ENCODE measurements at regions not wholly inside any gene's neighbourhood (a gene's known extent, or its start where the extent isn't known, plus 50 kb on each side); places are given as distances from the start of the nearest gene placed in this dataset.

GRCh38 chr1:87595384-87595781, 266.7 kb downstream of the LMO4 start:
- no peak overlapping the region for H3K27ac ChIP-seq (replicated peaks; ENCODE audit: low read length)
- H3K79me1 ChIP-seq (ENCODE audit: low read depth, low read length): no peaks in the 10 kb centered on the region
- no CpG with 5 or more reads among the region's 3 CpGs for WGBS, 2 donors (ENCODE audit: extremely low coverage in 2 of 2, insufficient read length in 2 of 2, insufficient replicate concordance in 1 of 2)
- H3K4ac ChIP-seq (ENCODE audit: low read length): no peak overlapping the region
- no peak overlapping the region for H4K91ac ChIP-seq (ENCODE audit: low read depth, low read length, poor library complexity)
- no peak overlapping the region for H2AFZ ChIP-seq (ENCODE audit: low read length)
- no peak overlapping the region for H3K4me3 ChIP-seq (ENCODE audit: low read length in 2 of 2)
- no peak overlapping the region for H2BK120ac ChIP-seq (ENCODE audit: low read depth, low read length)
- H3K23ac ChIP-seq (ENCODE audit: low read depth, low read length, poor library complexity): no peak overlapping the region
- H3K14ac ChIP-seq (ENCODE audit: low read length): no peak overlapping the region
- H3K9ac ChIP-seq (ENCODE audit: low read depth, low read length, poor library complexity): no peak overlapping the region
- no peak overlapping the region for H3K4me2 ChIP-seq (ENCODE audit: insufficient read depth, low read length, poor library complexity, severe bottlenecking)
- no peak for DNase-seq (ENCODE audit: low spot score)
- no peaks in the 10 kb centered on the region for H3K36me3 ChIP-seq (replicated peaks in 1 of 2; ENCODE audit: control insufficient read depth in 2 of 2, insufficient read depth in 2 of 2, low read length in 2 of 2)
- no peaks in the 10 kb centered on the region for H3K9me3 ChIP-seq (replicated peaks in 1 of 2; ENCODE audit: control insufficient read depth in 2 of 2, insufficient read depth in 1 of 2, low read depth in 1 of 2, low read length in 2 of 2)
- H2BK5ac ChIP-seq (ENCODE audit: low read length): no peak overlapping the region
- H3K18ac ChIP-seq (ENCODE audit: low read length): no peak overlapping the region
- no peak overlapping the region for H2BK15ac ChIP-seq (ENCODE audit: low read length)
- H4K8ac ChIP-seq (ENCODE audit: low read depth, low read length): no peak overlapping the region
- no peaks in the 10 kb centered on the region for H3K27me3 ChIP-seq (ENCODE audit: control insufficient read depth in 3 of 3, insufficient read depth in 3 of 3, low read depth in 1 of 3, low read length in 3 of 3)
- H3K4me1 ChIP-seq (ENCODE audit: control insufficient read depth in 2 of 2, insufficient read depth in 1 of 2, low read depth in 1 of 2, low read length in 2 of 2): no peaks in the 10 kb centered on the region
- H2BK12ac ChIP-seq (ENCODE audit: low read length): no peak overlapping the region
- no peak overlapping the region for H2AK5ac ChIP-seq (ENCODE audit: low read depth, low read length)

- Histone ChIP-seq H2AFZ (ENCODE audit: low read length) (no peak overlapping the region), H2BK5ac (ENCODE audit: low read length) (no peak overlapping the region), H3K9ac (ENCODE audit: low read depth, low read length, poor library complexity) (no peak overlapping the region), H3K18ac (ENCODE audit: low read length) (no peak overlapping the region), H3K14ac (ENCODE audit: low read length) (no peak overlapping the region), H3K4ac (ENCODE audit: low read length) (no peak overlapping the region), H3K27ac (replicated peaks; ENCODE audit: low read length) (no peak overlapping the region), H3K23ac (ENCODE audit: low read depth, low read length, poor library complexity) (no peak overlapping the region), H3K4me1 (ENCODE audit: control insufficient read depth in 2 of 2, insufficient read depth in 1 of 2, low read depth in 1 of 2, low read length in 2 of 2) (no peaks in the 10 kb centered on the region), H2BK12ac (ENCODE audit: low read length) (no peak overlapping the region), H2AK5ac (ENCODE audit: low read depth, low read length) (no peak overlapping the region), H3K27me3 (ENCODE audit: control insufficient read depth in 3 of 3, insufficient read depth in 3 of 3, low read depth in 1 of 3, low read length in 3 of 3) (no peaks in the 10 kb centered on the region), H3K79me1 (ENCODE audit: low read depth, low read length) (no peaks in the 10 kb centered on the region), H4K91ac (ENCODE audit: low read depth, low read length, poor library complexity) (no peak overlapping the region), H4K8ac (ENCODE audit: low read depth, low read length) (no peak overlapping the region), H3K4me3 (ENCODE audit: low read length in 2 of 2) (no peak overlapping the region), H3K36me3 (replicated peaks in 1 of 2; ENCODE audit: control insufficient read depth in 2 of 2, insufficient read depth in 2 of 2, low read length in 2 of 2) (no peaks in the 10 kb centered on the region), H2BK15ac (ENCODE audit: low read length) (no peak overlapping the region), H2BK120ac (ENCODE audit: low read depth, low read length) (no peak overlapping the region), H3K4me2 (ENCODE audit: insufficient read depth, low read length, poor library complexity, severe bottlenecking) (no peak overlapping the region), H3K9me3 (replicated peaks in 1 of 2; ENCODE audit: control insufficient read depth in 2 of 2, insufficient read depth in 1 of 2, low read depth in 1 of 2, low read length in 2 of 2) (peaks cover 0 to 2% of the 10 kb centered on the region in 2 donors)
- DNase-seq (ENCODE audit: low spot score): no peak
- WGBS, 2 donors (ENCODE audit: extremely low coverage in 2 of 2, insufficient read length in 2 of 2, insufficient replicate concordance in 1 of 2): no CpG with 5 or more reads among the region's 3 CpGs
Measured at GRCh38 chr1:87598429-87598828, 269.7 kb downstream of the LMO4 start.

GRCh38 chr1:87599569-87599968, 270.9 kb downstream of the LMO4 start:
- Histone ChIP-seq H3K36me3 (replicated peaks in 1 of 2; ENCODE audit: control insufficient read depth in 2 of 2, insufficient read depth in 2 of 2, low read length in 2 of 2) (no peaks in the 10 kb centered on the region), H2AFZ (ENCODE audit: low read length) (no peak overlapping the region), H3K9me3 (replicated peaks in 1 of 2; ENCODE audit: control insufficient read depth in 2 of 2, insufficient read depth in 1 of 2, low read depth in 1 of 2, low read length in 2 of 2) (peaks cover 0 to 2% of the 10 kb centered on the region in 2 donors), H3K79me1 (ENCODE audit: low read depth, low read length) (no peaks in the 10 kb centered on the region), H3K18ac (ENCODE audit: low read length) (no peak overlapping the region), H3K4ac (ENCODE audit: low read length) (no peak overlapping the region), H4K8ac (ENCODE audit: low read depth, low read length) (no peak overlapping the region), H3K23ac (ENCODE audit: low read depth, low read length, poor library complexity) (no peak overlapping the region), H2BK120ac (ENCODE audit: low read depth, low read length) (no peak overlapping the region), H2BK5ac (ENCODE audit: low read length) (no peak overlapping the region), H2BK15ac (ENCODE audit: low read length) (no peak overlapping the region), H3K4me1 (ENCODE audit: control insufficient read depth in 2 of 2, insufficient read depth in 1 of 2, low read depth in 1 of 2, low read length in 2 of 2) (no peaks in the 10 kb centered on the region), H3K4me2 (ENCODE audit: insufficient read depth, low read length, poor library complexity, severe bottlenecking) (no peak overlapping the region), H2AK5ac (ENCODE audit: low read depth, low read length) (no peak overlapping the region), H3K27me3 (ENCODE audit: control insufficient read depth in 3 of 3, insufficient read depth in 3 of 3, low read depth in 1 of 3, low read length in 3 of 3) (no peaks in the 10 kb centered on the region), H3K4me3 (ENCODE audit: low read length in 2 of 2) (no peak overlapping the region), H3K9ac (ENCODE audit: low read depth, low read length, poor library complexity) (no peak overlapping the region), H3K27ac (replicated peaks; ENCODE audit: low read length) (no peak overlapping the region), H4K91ac (ENCODE audit: low read depth, low read length, poor library complexity) (no peak overlapping the region), H3K14ac (ENCODE audit: low read length) (no peak overlapping the region), H2BK12ac (ENCODE audit: low read length) (no peak overlapping the region)
- DNase-seq (ENCODE audit: low spot score): no peak
- no CpG with 5 or more reads among the region's 2 CpGs for WGBS, 2 donors (ENCODE audit: extremely low coverage in 2 of 2, insufficient read length in 2 of 2, insufficient replicate concordance in 1 of 2)

- Histone ChIP-seq H2BK5ac (ENCODE audit: low read length) (no peak overlapping the region), H3K27me3 (ENCODE audit: control insufficient read depth in 3 of 3, insufficient read depth in 3 of 3, low read depth in 1 of 3, low read length in 3 of 3) (no peaks in the 10 kb centered on the region), H2BK15ac (ENCODE audit: low read length) (no peak overlapping the region), H2BK12ac (ENCODE audit: low read length) (no peak overlapping the region), H3K4me3 (ENCODE audit: low read length in 2 of 2) (no peak overlapping the region), H3K23ac (ENCODE audit: low read depth, low read length, poor library complexity) (no peak overlapping the region), H3K14ac (ENCODE audit: low read length) (no peak overlapping the region), H4K91ac (ENCODE audit: low read depth, low read length, poor library complexity) (no peak overlapping the region), H3K79me1 (ENCODE audit: low read depth, low read length) (no peaks in the 10 kb centered on the region), H3K4me1 (ENCODE audit: control insufficient read depth in 2 of 2, insufficient read depth in 1 of 2, low read depth in 1 of 2, low read length in 2 of 2) (no peaks in the 10 kb centered on the region), H3K4me2 (ENCODE audit: insufficient read depth, low read length, poor library complexity, severe bottlenecking) (no peak overlapping the region), H3K18ac (ENCODE audit: low read length) (no peak overlapping the region), H3K4ac (ENCODE audit: low read length) (no peak overlapping the region), H3K9ac (ENCODE audit: low read depth, low read length, poor library complexity) (no peak overlapping the region), H2BK120ac (ENCODE audit: low read depth, low read length) (no peak overlapping the region), H3K36me3 (replicated peaks in 1 of 2; ENCODE audit: control insufficient read depth in 2 of 2, insufficient read depth in 2 of 2, low read length in 2 of 2) (no peaks in the 10 kb centered on the region), H3K9me3 (replicated peaks in 1 of 2; ENCODE audit: control insufficient read depth in 2 of 2, insufficient read depth in 1 of 2, low read depth in 1 of 2, low read length in 2 of 2) (peaks cover 0 to 2% of the 10 kb centered on the region in 2 donors), H3K27ac (replicated peaks; ENCODE audit: low read length) (no peak overlapping the region), H2AFZ (ENCODE audit: low read length) (no peak overlapping the region), H2AK5ac (ENCODE audit: low read depth, low read length) (no peak overlapping the region), H4K8ac (ENCODE audit: low read depth, low read length) (no peak overlapping the region)
- WGBS, 2 donors (ENCODE audit: extremely low coverage in 2 of 2, insufficient read length in 2 of 2, insufficient replicate concordance in 1 of 2): no CpG with 5 or more reads among the region's 6 CpGs
- DNase-seq (ENCODE audit: low spot score): no peak
Measured at GRCh38 chr1:87600055-87600850, 271.6 kb downstream of the LMO4 start.
